ENCODE measurements at regions not wholly inside any gene's neighbourhood (a gene's known extent, or its start where the extent isn't known, plus 50 kb on each side); places are given as distances from the start of the nearest gene placed in this dataset.

- DNase-seq: no peak
These were observed 126.8 kb downstream of the ADRA2A start for GRCh38 chr10:111203615-111204014.

GRCh38 chr10:111204838-111205237, 128.0 kb downstream of the ADRA2A start:
- DNase-seq: no peak

DNA sequence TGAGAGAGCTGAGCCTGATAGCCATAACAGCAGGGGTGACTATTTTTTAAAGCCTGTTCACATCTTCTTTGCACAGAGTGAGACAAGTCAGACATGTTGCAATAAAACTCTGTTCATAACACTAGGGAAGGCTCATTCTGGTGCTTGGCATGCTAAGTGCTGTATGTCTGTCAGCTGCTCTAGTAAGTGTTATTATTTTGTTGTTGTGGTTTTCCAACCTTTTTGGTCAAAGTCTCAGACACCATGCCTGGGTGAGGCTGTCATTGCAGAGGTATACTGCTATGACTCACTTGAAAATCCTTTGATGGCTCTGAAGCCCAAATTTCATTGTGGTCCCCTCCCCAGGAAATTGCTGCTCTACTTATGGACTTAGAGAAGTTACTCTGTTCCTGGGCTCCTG, 129.7 kb downstream of the ADRA2A start:
- DNase-seq: no peak

DNA sequence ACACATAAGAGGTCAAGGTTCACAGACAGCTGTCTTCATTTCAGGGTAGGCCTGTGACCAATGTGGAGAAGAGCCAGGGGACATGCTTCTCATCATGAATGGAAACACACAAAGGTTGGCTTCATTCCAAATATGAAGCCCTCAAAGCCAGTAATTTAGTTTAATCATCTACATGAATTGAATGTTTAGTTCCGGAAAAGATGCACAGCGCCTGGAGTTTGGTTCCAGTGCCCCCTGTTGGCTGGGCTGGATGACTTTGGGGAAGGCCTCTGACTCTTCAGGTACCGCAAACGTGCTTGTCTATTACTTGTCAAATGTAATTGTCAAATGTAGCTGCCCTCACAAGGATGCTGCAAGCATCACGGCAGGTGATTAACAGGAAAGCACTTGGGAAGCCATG, 130.7 kb downstream of the ADRA2A start:
- DNase-seq: peak; percentile 45

GRCh38 chr10:111208951-111209350, 132.1 kb downstream of the ADRA2A start:
- no peak for DNase-seq

- no peak for DNase-seq
These were observed 132.9 kb downstream of the ADRA2A start for GRCh38 chr10:111209692-111210091.

DNA sequence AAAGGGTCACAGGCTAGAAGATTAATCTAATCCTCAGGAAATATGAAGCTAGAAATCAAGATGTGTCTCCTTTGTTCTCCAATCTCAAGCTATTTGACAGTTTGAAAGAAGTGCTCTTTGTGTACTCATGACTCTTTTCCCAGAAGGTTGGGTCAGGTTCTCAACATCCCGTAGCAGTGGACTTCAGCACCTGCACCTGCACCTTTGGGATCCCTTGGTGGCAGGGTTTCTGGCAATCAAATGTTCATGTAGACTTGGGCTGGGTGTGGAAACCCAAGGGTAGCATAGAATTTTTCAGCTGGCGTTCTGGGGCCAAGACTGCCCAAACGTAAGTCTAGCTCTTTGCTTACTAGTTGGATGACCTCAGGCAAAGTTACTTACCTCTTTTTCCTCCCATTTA, 134.4 kb downstream of the ADRA2A start:
- DNase-seq: no peak

- no peak for DNase-seq
These were observed 134.9 kb downstream of the ADRA2A start for GRCh38 chr10:111211706-111212105.

GRCh38 chr10:111221682-111222480, 145.1 kb downstream of the ADRA2A start:
- DNase-seq: no peak

DNA sequence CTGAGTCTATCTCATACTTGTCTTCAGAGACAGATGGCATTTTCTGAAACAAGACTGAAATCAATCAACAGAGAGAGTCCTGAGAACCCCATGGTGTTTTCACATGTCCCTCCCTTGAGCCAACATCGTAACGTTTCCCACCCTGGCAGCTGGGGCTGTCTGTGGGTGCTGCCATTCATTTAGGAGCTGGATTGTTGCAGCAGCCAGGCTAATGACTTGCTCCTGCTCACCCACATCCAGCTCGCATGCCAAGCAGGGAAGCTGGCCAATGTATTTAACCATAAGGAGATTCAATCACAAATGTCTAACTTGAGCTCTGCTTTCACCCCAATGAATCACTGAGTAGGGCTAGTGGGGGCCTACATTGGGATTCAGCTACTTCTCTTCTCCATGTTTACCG, 146.1 kb downstream of the ADRA2A start:
- DNase-seq: no peak

GRCh38 chr10:111231779-111232178, 154.9 kb downstream of the ADRA2A start:
- no peak for DNase-seq

GRCh38 chr10:111233439-111233838, 156.6 kb downstream of the ADRA2A start:
- DNase-seq: no peak

GRCh38 chr10:111234234-111234913, 157.5 kb downstream of the ADRA2A start:
- DNase-seq: no peak

GRCh38 chr10:111234914-111235302, 158.1 kb downstream of the ADRA2A start:
- DNase-seq: no peak

GRCh38 chr10:111240348-111240747, 163.5 kb downstream of the ADRA2A start:
- DNase-seq: no peak

GRCh38 chr10:111243126-111243525, 166.3 kb downstream of the ADRA2A start:
- DNase-seq: no peak

- DNase-seq: no peak
These were observed 169.3 kb downstream of the ADRA2A start for GRCh38 chr10:111246136-111246535.

DNA sequence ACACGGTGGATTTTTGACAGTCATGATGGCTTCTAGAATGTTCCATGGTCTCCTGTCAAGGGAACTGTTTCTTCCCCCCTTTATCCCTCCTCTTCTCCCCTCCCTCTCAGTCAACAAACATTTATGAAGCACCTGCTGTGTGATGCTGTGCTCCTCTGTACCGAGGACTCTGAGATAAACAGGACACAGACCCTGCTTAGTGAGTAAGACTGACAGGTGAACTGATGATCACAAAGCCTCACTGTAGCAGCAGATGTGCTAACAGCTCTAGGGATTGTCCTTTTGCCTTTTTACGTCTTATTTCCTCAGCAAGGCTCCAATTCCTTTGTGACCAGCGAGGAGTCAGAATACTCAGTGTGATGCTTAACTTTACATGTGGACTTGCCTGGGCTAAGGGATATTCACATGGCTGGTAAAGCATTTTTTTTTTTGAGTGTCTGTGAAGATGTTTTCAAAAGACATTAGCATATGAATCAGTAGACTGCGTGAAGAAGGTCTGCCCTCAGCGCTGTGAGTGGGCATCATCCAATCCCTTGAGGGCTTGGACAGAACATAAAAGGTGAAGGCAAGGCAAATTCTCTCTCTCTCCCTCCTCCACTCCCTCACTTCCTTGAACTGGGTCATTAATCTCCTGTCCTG, 170.1 kb downstream of the ADRA2A start:
- DNase-seq: no peak

DNA sequence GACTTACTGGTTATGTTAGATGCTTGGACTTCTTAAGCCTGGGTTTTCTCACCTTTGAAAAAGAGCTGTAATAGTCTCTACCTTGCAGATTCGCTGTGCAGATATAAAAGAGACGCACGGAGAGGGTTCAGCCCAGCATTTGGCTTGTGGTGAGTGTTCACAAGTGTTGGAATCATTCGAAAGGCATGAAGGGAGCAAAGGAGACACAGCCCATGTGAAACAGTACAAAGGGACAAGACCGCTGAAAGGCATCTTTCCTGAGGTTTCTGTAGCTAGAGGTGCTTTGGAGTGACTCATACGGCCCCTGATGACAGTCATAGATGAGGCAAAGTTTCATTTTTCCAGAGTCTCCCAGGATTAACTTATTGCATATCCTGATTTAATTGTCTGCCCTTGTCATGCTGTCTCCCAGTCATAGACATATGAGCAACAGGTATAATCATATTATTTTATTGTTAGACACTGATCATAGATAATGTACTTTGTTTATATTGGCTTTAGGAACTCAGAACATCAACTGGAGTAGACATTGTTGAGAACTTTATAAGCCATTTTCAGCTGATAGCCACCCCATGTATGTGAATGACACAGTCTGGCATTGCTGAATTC, 171.1 kb downstream of the ADRA2A start:
- DNase-seq: no peak

GRCh38 chr10:111249925-111250324, 173.1 kb downstream of the ADRA2A start:
- no peak for DNase-seq

GRCh38 chr10:111261081-111261615, 184.3 kb downstream of the ADRA2A start:
- DNase-seq: no peak

DNA sequence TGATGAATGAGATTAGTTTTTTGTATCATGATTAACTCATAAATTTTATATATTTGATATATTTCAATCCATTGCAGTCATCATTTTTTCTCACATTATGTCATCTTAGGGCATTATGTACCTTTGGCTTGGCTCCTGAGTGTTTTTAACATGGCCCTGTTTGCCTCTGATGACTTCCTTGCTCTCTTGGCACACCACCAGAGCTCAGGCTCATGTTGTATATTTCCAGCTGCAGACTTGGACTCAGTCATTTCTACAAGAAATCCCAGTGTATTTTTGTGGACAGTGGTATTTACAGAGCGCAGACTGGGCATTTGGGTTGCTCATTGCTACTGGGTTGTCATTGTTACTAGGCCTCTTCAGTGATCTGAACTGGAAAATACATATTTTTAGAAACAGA, 188.5 kb downstream of the ADRA2A start:
- DNase-seq: no peak

DNA sequence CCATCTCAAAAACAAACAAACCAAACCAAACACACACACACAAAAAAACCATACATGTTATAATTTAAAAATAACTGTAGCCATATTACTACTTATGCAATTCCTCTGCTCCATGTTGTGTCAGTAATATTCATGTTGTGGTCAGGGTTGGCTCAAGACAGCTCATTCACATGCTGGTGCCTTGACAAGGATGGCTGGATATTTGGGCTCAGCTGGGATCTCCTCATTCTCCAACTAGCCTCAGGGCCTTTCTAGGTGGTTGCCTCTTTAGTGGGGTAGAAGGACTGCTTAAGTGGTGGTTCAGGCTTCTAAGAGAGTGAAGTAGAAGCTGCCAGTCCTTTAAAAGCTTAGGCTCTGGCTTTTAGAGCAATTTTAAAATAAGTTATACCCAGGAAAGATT, 189.3 kb downstream of the ADRA2A start:
- no peak for DNase-seq

Measured in NCI-H1105 (cell line).